ENCODE measurements at regions not wholly inside any gene's neighbourhood (a gene's known extent, or its start where the extent isn't known, plus 50 kb on each side); places are given as distances from the start of the nearest gene placed in this dataset.
"Not testable (repeated sequence)": the region's sequence is repeated elsewhere in the genome, so short reads cannot be mapped to it uniquely, and the experiment has no call there.

DNA sequence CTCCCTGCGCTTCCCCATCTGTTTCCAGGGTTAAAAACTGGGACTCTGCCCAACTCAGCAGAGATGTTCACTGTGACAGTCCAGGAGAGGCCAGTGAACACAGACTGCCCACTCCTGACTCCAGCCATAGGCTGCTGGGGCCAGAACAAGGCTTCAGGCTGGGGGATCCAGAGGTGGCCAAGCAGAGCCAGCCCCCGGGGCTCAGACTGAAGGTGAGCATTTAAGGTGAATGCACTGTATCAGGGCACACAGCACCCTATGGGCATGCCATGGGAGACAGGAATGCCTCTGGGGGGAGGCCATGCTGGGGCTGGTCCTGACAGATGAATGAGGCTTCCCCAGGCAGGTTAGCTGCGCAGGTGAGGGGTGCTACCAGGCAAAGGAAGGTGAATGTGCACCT lies 96.4 kb downstream of the TUBA3C start:
- intact Hi-C loops (cut with DNase I; ENCODE audit: low total_unique reads): no loop called here
- Histone ChIP-seq H3K27ac (no peak overlapping the region), H3K36me3 (no peaks in the 10 kb centered on the region), H3K27me3 (replicated peaks in 1 of 7) (no peaks in the 10 kb centered on the region), H3K4me3 (no peak overlapping the region), H3K4me1 (no peaks in the 10 kb centered on the region), H3K9me3 (peaks cover 0 to 33% (median 5%) of the 10 kb centered on the region in 8 donors)
- DNase-seq: no peak
- 38 to 63% (median 56%) methylated on average over 3 of the region's 3 CpGs for WGBS, 5 donors
- TF ChIP-seq, protein P1, sequence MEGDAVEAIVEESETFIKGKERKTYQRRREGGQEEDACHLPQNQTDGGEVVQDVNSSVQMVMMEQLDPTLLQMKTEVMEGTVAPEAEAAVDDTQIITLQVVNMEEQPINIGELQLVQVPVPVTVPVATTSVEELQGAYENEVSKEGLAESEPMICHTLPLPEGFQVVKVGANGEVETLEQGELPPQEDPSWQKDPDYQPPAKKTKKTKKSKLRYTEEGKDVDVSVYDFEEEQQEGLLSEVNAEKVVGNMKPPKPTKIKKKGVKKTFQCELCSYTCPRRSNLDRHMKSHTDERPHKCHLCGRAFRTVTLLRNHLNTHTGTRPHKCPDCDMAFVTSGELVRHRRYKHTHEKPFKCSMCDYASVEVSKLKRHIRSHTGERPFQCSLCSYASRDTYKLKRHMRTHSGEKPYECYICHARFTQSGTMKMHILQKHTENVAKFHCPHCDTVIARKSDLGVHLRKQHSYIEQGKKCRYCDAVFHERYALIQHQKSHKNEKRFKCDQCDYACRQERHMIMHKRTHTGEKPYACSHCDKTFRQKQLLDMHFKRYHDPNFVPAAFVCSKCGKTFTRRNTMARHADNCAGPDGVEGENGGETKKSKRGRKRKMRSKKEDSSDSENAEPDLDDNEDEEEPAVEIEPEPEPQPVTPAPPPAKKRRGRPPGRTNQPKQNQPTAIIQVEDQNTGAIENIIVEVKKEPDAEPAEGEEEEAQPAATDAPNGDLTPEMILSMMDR (IDR thresholded peaks at IDR 0.05 in 8 of 11, conservative IDR thresholded peaks at IDR 0.05 in 3 of 11): no peak
- TF ChIP-seq POLR2AphosphoS5 (IDR thresholded peaks at IDR 0.05): no peak
- TF ChIP-seq POLR2A (IDR thresholded peaks at IDR 0.05): no peak

GRCh38 chr13:19083340-19083739 lies 98.3 kb downstream of the TUBA3C start:
- no peak overlapping the region for H3K27ac ChIP-seq
- WGBS, 5 donors: 70 to 78% (median 77%) methylated on average over 3 of the region's 3 CpGs
- TF ChIP-seq POLR2A (IDR thresholded peaks at IDR 0.05): no peak
- TF ChIP-seq, protein P1 (IDR thresholded peaks at IDR 0.05 in 8 of 11, conservative IDR thresholded peaks at IDR 0.05 in 3 of 11): no peak
- no peak for TF ChIP-seq POLR2AphosphoS5 (IDR thresholded peaks at IDR 0.05)
- H3K27me3 ChIP-seq (replicated peaks in 1 of 7): no peaks in the 10 kb centered on the region
- H3K4me1 ChIP-seq: no peaks in the 10 kb centered on the region
- no peaks in the 10 kb centered on the region for H3K36me3 ChIP-seq
- H3K9me3 ChIP-seq: peaks cover 0 to 52% (median 17%) of the 10 kb centered on the region in 8 donors
- no peak for DNase-seq
- intact Hi-C loops (cut with DNase I; ENCODE audit: low total_unique reads): no loop called here
- no peak overlapping the region for H3K4me3 ChIP-seq

DNA sequence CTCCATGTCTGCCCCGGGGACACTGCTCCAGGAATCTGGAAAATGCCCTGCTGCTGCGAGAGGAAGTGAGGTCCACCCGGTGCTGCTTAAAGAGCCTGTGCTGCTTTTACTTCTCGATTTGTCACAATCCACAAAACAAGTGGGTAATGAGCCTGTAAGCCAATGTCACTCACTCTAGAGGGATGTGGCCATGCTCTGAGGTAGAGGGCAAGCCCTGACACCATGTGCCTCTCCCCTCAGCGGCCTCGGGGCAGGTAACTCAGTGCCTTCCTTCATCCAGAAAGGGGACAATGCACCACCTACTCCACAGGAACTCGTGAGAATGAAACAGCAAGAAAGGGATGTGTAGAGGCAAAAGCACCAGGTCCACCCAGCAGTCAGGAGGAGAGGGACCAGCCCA lies 106.2 kb downstream of the TUBA3C start:
- Histone ChIP-seq H3K4me3 (no peak overlapping the region), H3K36me3 (no peaks in the 10 kb centered on the region), H3K27me3 (replicated peaks in 1 of 7) (no peaks in the 10 kb centered on the region), H3K9me3 (peaks cover 0 to 52% (median 18%) of the 10 kb centered on the region in 8 donors), H3K4me1 (no peaks in the 10 kb centered on the region), H3K27ac (no peak overlapping the region)
- TF ChIP-seq, protein P1 (IDR thresholded peaks at IDR 0.05 in 8 of 11, conservative IDR thresholded peaks at IDR 0.05 in 3 of 11): no peak
- TF ChIP-seq POLR2A (IDR thresholded peaks at IDR 0.05): no peak
- TF ChIP-seq POLR2AphosphoS5 (IDR thresholded peaks at IDR 0.05): no peak
- no peak for DNase-seq
- intact Hi-C loops (cut with DNase I; ENCODE audit: low total_unique reads): no loop called here
- 71 to 81% (median 78%) methylated on average over 7 of the region's 7 CpGs for WGBS, 5 donors

DNA sequence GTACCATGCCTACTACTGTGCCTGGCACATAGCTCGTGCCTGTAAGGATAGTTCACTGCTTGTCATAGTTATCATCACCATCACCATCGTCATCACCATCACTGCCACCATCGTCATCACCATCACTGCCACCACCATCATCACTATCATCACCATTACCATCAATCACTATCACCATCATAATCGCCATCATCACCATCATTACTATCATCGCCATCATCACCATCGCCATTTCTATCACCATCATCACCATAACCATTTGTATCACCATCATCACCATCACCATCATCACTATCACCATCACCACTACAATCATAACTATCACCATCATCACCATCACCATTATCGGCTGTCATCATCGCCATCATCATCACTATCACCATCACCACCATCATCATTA lies 107.1 kb downstream of the TUBA3C start:
- H3K4me3 ChIP-seq: no peak overlapping the region
- H3K27ac ChIP-seq: no peak overlapping the region
- H3K9me3 ChIP-seq: peaks cover 0 to 52% (median 13%) of the 10 kb centered on the region in 8 donors
- H3K36me3 ChIP-seq: no peaks in the 10 kb centered on the region
- TF ChIP-seq, protein P1 (IDR thresholded peaks at IDR 0.05 in 8 of 11, conservative IDR thresholded peaks at IDR 0.05 in 3 of 11): no peak
- TF ChIP-seq POLR2A (IDR thresholded peaks at IDR 0.05) (no peak), POLR2AphosphoS5 (IDR thresholded peaks at IDR 0.05) (no peak)
- no peak for DNase-seq
- WGBS, 5 donors: 88 to 92% (median 89%) methylated on average over 8 of the region's 8 CpGs
- no peaks in the 10 kb centered on the region for H3K27me3 ChIP-seq (replicated peaks in 1 of 7)
- intact Hi-C loops (cut with DNase I; ENCODE audit: low total_unique reads): no loop called here
- no peaks in the 10 kb centered on the region for H3K4me1 ChIP-seq

GRCh38 chr13:19074106-19074505 lies 107.5 kb downstream of the TUBA3C start:
- DNase-seq; H3K4me1 ChIP-seq; H3K27ac ChIP-seq; H3K36me3 ChIP-seq; H3K27me3 ChIP-seq (replicated peaks in 1 of 7); intact Hi-C loops (cut with DNase I; ENCODE audit: low total_unique reads); H3K4me3 ChIP-seq: not testable (repeated sequence)
- H3K9me3 ChIP-seq: peaks cover 0 to 51% (median 9%) of the 10 kb centered on the region in 8 donors
- WGBS, 5 donors: 70 to 76% (median 74%) methylated on average over 6 of the region's 6 CpGs

- H3K4me1 ChIP-seq; DNase-seq; H3K4me3 ChIP-seq; H3K27me3 ChIP-seq (replicated peaks in 1 of 7); H3K27ac ChIP-seq; intact Hi-C loops (cut with DNase I; ENCODE audit: low total_unique reads); H3K36me3 ChIP-seq: not testable (repeated sequence)
- 79 to 86% (median 80%) methylated on average over 11 of the region's 11 CpGs for WGBS, 5 donors
- H3K9me3 ChIP-seq: peaks cover 0 to 51% (median 2%) of the 10 kb centered on the region in 8 donors
Measured at GRCh38 chr13:19072956-19073706, 108.5 kb downstream of the TUBA3C start.
